HG03469 (cell line): ENCODE measurements at regions not wholly inside any gene's neighbourhood (a gene's known extent, or its start where the extent isn't known, plus 50 kb on each side); places are given as distances from the start of the nearest gene placed in this dataset.
"Not testable (repeated sequence)": the region's sequence is repeated elsewhere in the genome, so short reads cannot be mapped to it uniquely, and the experiment has no call there.

Experiments used
- ATAC-seq: cut with Tn5 transposase; IDR thresholded peaks from one replicate; pipeline ENCODE4 v1.9.1; 2021; ENCODE audit warnings: mild to moderate bottlenecking, moderate library complexity, moderate number of reproducible peaks; ENCODE audit not compliant: unreplicated experiment

GRCh38 chr6:25150863-25151262, 128.3 kb upstream of the CARMIL1 start:
- no peak for ATAC-seq

- no peak for ATAC-seq
Observed at GRCh38 chr6:25153079-25153478, 126.1 kb upstream of the CARMIL1 start.

GRCh38 chr6:25154034-25154596, 125.1 kb upstream of the CARMIL1 start:
- no peak for ATAC-seq

- ATAC-seq, result no peak
Observed at GRCh38 chr6:25155211-25155610, 124.0 kb upstream of the CARMIL1 start.

GRCh38 chr6:25156123-25156522, 123.1 kb upstream of the CARMIL1 start:
- ATAC-seq, result no peak

GRCh38 chr6:25157183-25157582, 122.0 kb upstream of the CARMIL1 start:
- no peak for ATAC-seq

GRCh38 chr6:25157842-25158241, 121.3 kb upstream of the CARMIL1 start:
- no peak for ATAC-seq

GRCh38 chr6:25160134-25160533, 119.0 kb upstream of the CARMIL1 start:
- ATAC-seq, result not testable (repeated sequence)

GRCh38 chr6:25165177-25165576, 114.0 kb upstream of the CARMIL1 start:
- ATAC-seq, result no peak

- ATAC-seq, result no peak
Observed at GRCh38 chr6:25165800-25166199, 113.4 kb upstream of the CARMIL1 start.

- ATAC-seq, result no peak
Observed at GRCh38 chr6:25166955-25167748, 112.0 kb upstream of the CARMIL1 start.

GRCh38 chr6:25167961-25168360, 111.2 kb upstream of the CARMIL1 start:
- no peak for ATAC-seq

GRCh38 chr6:25168637-25169036, 110.5 kb upstream of the CARMIL1 start:
- no peak for ATAC-seq

- ATAC-seq, result no peak
Observed at GRCh38 chr6:25169553-25169952, 109.6 kb upstream of the CARMIL1 start.

GRCh38 chr6:25169961-25170360, 109.2 kb upstream of the CARMIL1 start:
- ATAC-seq, result no peak

GRCh38 chr6:25170640-25171039, 108.5 kb upstream of the CARMIL1 start:
- no peak for ATAC-seq

- no peak for ATAC-seq
Observed at GRCh38 chr6:25171301-25171700, 107.9 kb upstream of the CARMIL1 start.

GRCh38 chr6:25172819-25173218, 106.4 kb upstream of the CARMIL1 start:
- no peak for ATAC-seq

GRCh38 chr6:25173246-25173645, 105.9 kb upstream of the CARMIL1 start:
- ATAC-seq, result no peak

- ATAC-seq, result no peak
Observed at GRCh38 chr6:25173951-25174474, 105.2 kb upstream of the CARMIL1 start.

GRCh38 chr6:25174678-25175077, 104.5 kb upstream of the CARMIL1 start:
- ATAC-seq, result no peak

GRCh38 chr6:25175196-25175595, 104.0 kb upstream of the CARMIL1 start:
- no peak for ATAC-seq
